NCI-H2171 treated with DMSO at 0.1 percent for 48 hours (cell line): ENCODE measurements at regions not wholly inside any gene's neighbourhood (a gene's known extent, or its start where the extent isn't known, plus 50 kb on each side); places are given as distances from the start of the nearest gene placed in this dataset.

Source experiments
- DNase-seq: peaks from one replicate; lab custom pipeline; 2025; lab: John Stamatoyannopoulos, UW

- DNase-seq: no peak
Observed at GRCh38 chr15:94912760-94913159, 681.4 kb downstream of the MCTP2 start.

GRCh38 chr15:94917068-94917467 is 685.7 kb downstream of the MCTP2 start:
- no peak for DNase-seq

GRCh38 chr15:94921936-94922335 is 690.6 kb downstream of the MCTP2 start:
- DNase-seq: no peak

- DNase-seq: no peak
Observed at GRCh38 chr15:94924057-94924456, 692.7 kb downstream of the MCTP2 start.

- DNase-seq: no peak
Observed at GRCh38 chr15:94924971-94925598, 693.7 kb downstream of the MCTP2 start.

GRCh38 chr15:94925680-94926079 is 694.3 kb downstream of the MCTP2 start:
- no peak for DNase-seq

- no peak for DNase-seq
Observed at GRCh38 chr15:94927003-94927402, 695.6 kb downstream of the MCTP2 start.

- no peak for DNase-seq
Observed at GRCh38 chr15:94929282-94929681, 697.9 kb downstream of the MCTP2 start.

GRCh38 chr15:94930441-94930840 is 699.1 kb downstream of the MCTP2 start:
- no peak for DNase-seq

- no peak for DNase-seq
Observed at GRCh38 chr15:94930960-94931359, 699.6 kb downstream of the MCTP2 start.

GRCh38 chr15:94934440-94934839 is 703.1 kb downstream of the MCTP2 start:
- no peak for DNase-seq

- DNase-seq: no peak
Observed at GRCh38 chr15:94937242-94937641, 705.9 kb downstream of the MCTP2 start.

- no peak for DNase-seq
Observed at GRCh38 chr15:94943888-94944287, 712.5 kb downstream of the MCTP2 start.

GRCh38 chr15:94951538-94951937 is 720.2 kb downstream of the MCTP2 start:
- DNase-seq: no peak

GRCh38 chr15:94963953-94964352 is 732.6 kb downstream of the MCTP2 start:
- no peak for DNase-seq

GRCh38 chr15:94965593-94965992 is 734.2 kb downstream of the MCTP2 start:
- DNase-seq: no peak

GRCh38 chr15:94968133-94968532 is 736.8 kb downstream of the MCTP2 start:
- DNase-seq: no peak

GRCh38 chr15:94970096-94970495 is 738.7 kb downstream of the MCTP2 start:
- DNase-seq: no peak

- DNase-seq: no peak
Observed at GRCh38 chr15:94970802-94971201, 739.4 kb downstream of the MCTP2 start.

GRCh38 chr15:94972314-94972713 is 741.0 kb downstream of the MCTP2 start:
- no peak for DNase-seq

GRCh38 chr15:94987085-94987484 is 755.7 kb downstream of the MCTP2 start:
- no peak for DNase-seq

- DNase-seq: no peak
Observed at GRCh38 chr15:94991718-94992117, 760.4 kb downstream of the MCTP2 start.

- no peak for DNase-seq
Observed at GRCh38 chr15:95009635-95010034, 778.3 kb downstream of the MCTP2 start.

- no peak for DNase-seq
Observed at GRCh38 chr15:95013381-95013780, 782.0 kb downstream of the MCTP2 start.
